Keratinocyte (primary cell): ENCODE measurements at regions not wholly inside any gene's neighbourhood (a gene's known extent, or its start where the extent isn't known, plus 50 kb on each side); places are given as distances from the start of the nearest gene placed in this dataset.

Experiments used
- DNase-seq: peaks from one replicate; pipeline ENCODE4 v3.0.0-alpha.2; 2011; ENCODE audit warnings: low read depth, missing footprints, low spot score
- FAIRE-seq: peaks from 2 replicates; lab custom pipeline; 2011; peaks lifted over from hg19 to GRCh38; lab: Jason Lieb, UNC
- H2AFZ ChIP-seq: 2 replicates; pipeline ENCODE4 v1.6.0; 2012; ENCODE audit warnings: low read length, control low read depth, inconsistent platforms; ENCODE audit not compliant: control insufficient read depth
- H3K27ac ChIP-seq: 2 replicates; pipeline ENCODE4 v1.5.1; 2011; ENCODE audit warnings: low read length; ENCODE audit not compliant: control insufficient read depth, insufficient read depth
- H3K27me3 ChIP-seq: 3 replicates; pipeline ENCODE4 v1.6.0; 2011; ENCODE audit warnings: low read length; ENCODE audit not compliant: control insufficient read depth, insufficient read depth; ENCODE audit errors: extremely low read depth
- H3K36me3 ChIP-seq, 2 experiments: 2 replicates in 1 of 2; 3 replicates in 1 of 2; pipeline ENCODE4 v1.5.1; 2011; ENCODE audit warnings: low read length in 2 of 2, mild to moderate bottlenecking in 1 of 2; ENCODE audit not compliant: control insufficient read depth in 2 of 2, insufficient read depth in 2 of 2; ENCODE audit errors: extremely low read depth in 1 of 2
- H3K4me1 ChIP-seq: 3 replicates; pipeline ENCODE4 v1.5.1; 2011; ENCODE audit warnings: low read length; ENCODE audit not compliant: control insufficient read depth, insufficient read depth; ENCODE audit errors: extremely low read depth
- H3K4me2 ChIP-seq: 3 replicates; pipeline ENCODE4 v1.6.0; 2011; ENCODE audit warnings: low read depth, low read length; ENCODE audit not compliant: control insufficient read depth, insufficient read depth; ENCODE audit errors: extremely low read depth
- H3K4me3 ChIP-seq, 3 experiments: fragments of 200-600 bp in 1 of 3; sonication (generic) in 1 of 3; 2 replicates in 2 of 3; 3 replicates in 1 of 3; pipeline ENCODE4 v1.5.1; 2011 to 2016; ENCODE audit warnings: low read length in 3 of 3, mild to moderate bottlenecking in 3 of 3, control low read depth in 2 of 3, inconsistent platforms in 1 of 3, low read depth in 1 of 3, mixed read lengths in 1 of 3, mixed run types in 1 of 3, moderate library complexity in 1 of 3; ENCODE audit not compliant: control insufficient read depth in 2 of 3, insufficient read depth in 2 of 3; ENCODE audit errors: extremely low read depth in 1 of 3
- H3K79me2 ChIP-seq: 2 replicates; pipeline ENCODE4 v1.6.0; 2012; ENCODE audit warnings: low read length; ENCODE audit not compliant: control insufficient read depth, insufficient read depth
- H3K9ac ChIP-seq: 3 replicates; pipeline ENCODE4 v1.6.0; 2011; ENCODE audit warnings: low read length; ENCODE audit not compliant: control insufficient read depth, insufficient read depth; ENCODE audit errors: extremely low read depth
- H3K9me1 ChIP-seq: 3 replicates; pipeline ENCODE4 v1.6.0; 2011; ENCODE audit warnings: low read length; ENCODE audit not compliant: control insufficient read depth, insufficient read depth; ENCODE audit errors: extremely low read depth
- H3K9me3 ChIP-seq: 2 replicates; pipeline ENCODE4 v1.5.1; 2012; ENCODE audit warnings: low read depth, low read length; ENCODE audit not compliant: control insufficient read depth
- H4K20me1 ChIP-seq: 3 replicates; pipeline ENCODE4 v1.6.0; 2011; ENCODE audit warnings: low read length; ENCODE audit not compliant: control insufficient read depth, insufficient read depth; ENCODE audit errors: extremely low read depth
- EZH2 ChIP-seq: IDR thresholded peaks from one replicate; pipeline ENCODE4 v1.6.1; 2012; ENCODE audit warnings: inconsistent platforms, mild to moderate bottlenecking, low read length, moderate library complexity
- dilution Hi-C: fragments of 300-500 bp; cut with MboI; formaldehyde crosslinking; loops from one replicate; pipeline ENCODE4 v1.7.0; 2020; ENCODE audit warnings: low sequenced_read_pairs; ENCODE audit not compliant: extremely low pct_ligation_motif_present
- TF ChIP-seq, protein P1 (sequence below), 3 experiments: IDR thresholded peaks in 1 of 3; conservative IDR thresholded peaks in 1 of 3; optimal IDR thresholded peaks in 1 of 3; 2 replicates in 2 of 3; 3 replicates in 1 of 3; pipeline versions ENCODE3 to v1.5.1; 2011; ENCODE audit warnings: low read length in 3 of 3, mild to moderate bottlenecking in 3 of 3, moderate library complexity in 2 of 3, control low read depth in 1 of 3, inconsistent platforms in 1 of 3; ENCODE audit not compliant: insufficient read depth in 2 of 3; ENCODE audit errors: extremely low read depth in 1 of 3

DNA sequence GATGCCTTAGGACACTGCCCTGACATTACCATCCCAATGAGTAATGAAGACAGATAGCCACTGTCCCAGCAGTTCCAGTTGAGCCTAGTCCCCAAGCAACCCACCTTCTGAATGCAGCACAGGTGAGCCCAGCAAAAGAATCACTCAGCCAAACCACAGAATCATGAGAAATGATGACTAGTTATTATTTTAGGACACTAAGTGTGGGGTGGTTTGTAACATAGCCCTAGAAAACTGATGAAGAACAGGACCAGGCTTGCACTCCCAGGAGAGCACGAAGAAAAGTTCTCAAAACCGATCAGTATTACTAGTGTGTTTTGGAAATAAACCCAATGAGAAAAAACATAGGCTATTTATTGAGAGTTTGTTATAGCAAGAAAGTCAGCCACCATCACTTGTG is 129.6 kb upstream of the CNTN6 start:
- Histone ChIP-seq H2AFZ (no peak overlapping the region), H3K79me2 (no peaks in the 10 kb centered on the region), H3K9me1 (no peaks in the 10 kb centered on the region), H3K4me2 (no peak overlapping the region), H3K36me3 (no peaks in the 10 kb centered on the region), H3K4me1 (no peaks in the 10 kb centered on the region), H3K4me3 (no peak overlapping the region), H4K20me1 (no peaks in the 10 kb centered on the region), H3K27me3 (no peaks in the 10 kb centered on the region), H3K27ac (no peak overlapping the region), H3K9me3 (no peaks in the 10 kb centered on the region), H3K9ac (no peak overlapping the region)
- dilution Hi-C loops: no loop called here
- TF ChIP-seq, protein P1, sequence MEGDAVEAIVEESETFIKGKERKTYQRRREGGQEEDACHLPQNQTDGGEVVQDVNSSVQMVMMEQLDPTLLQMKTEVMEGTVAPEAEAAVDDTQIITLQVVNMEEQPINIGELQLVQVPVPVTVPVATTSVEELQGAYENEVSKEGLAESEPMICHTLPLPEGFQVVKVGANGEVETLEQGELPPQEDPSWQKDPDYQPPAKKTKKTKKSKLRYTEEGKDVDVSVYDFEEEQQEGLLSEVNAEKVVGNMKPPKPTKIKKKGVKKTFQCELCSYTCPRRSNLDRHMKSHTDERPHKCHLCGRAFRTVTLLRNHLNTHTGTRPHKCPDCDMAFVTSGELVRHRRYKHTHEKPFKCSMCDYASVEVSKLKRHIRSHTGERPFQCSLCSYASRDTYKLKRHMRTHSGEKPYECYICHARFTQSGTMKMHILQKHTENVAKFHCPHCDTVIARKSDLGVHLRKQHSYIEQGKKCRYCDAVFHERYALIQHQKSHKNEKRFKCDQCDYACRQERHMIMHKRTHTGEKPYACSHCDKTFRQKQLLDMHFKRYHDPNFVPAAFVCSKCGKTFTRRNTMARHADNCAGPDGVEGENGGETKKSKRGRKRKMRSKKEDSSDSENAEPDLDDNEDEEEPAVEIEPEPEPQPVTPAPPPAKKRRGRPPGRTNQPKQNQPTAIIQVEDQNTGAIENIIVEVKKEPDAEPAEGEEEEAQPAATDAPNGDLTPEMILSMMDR (optimal IDR thresholded peaks at IDR 0.05 in 1 of 3, IDR thresholded peaks at IDR 0.05 in 1 of 3, conservative IDR thresholded peaks at IDR 0.05 in 1 of 3; ENCODE audit: extremely low read depth in 1 of 3, insufficient read depth in 2 of 3, low read length in 3 of 3): no peak
- TF ChIP-seq EZH2: no peak
- no peak for FAIRE-seq
- DNase-seq: no peak

DNA sequence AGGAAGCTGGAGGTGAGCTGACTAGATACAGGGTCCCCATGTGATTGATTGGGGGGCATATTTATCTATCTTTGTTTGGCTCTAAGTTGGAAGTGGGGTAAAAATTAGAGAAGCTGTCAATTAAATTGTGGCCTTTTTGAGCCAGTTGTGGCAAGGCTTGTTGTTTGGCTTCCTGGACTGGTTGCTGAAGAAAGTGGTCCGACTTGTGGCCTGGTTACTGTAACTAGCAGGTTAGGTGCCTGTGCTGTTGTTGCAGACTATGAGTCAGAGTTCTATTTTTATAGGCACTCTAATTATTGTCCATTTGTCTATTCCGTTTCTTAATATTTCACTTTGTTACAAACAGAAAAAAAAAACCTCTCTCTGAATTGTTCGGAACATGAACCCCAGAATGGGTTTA is 129.1 kb upstream of the CNTN6 start:
- no peak overlapping the region for H3K9ac ChIP-seq
- H3K4me2 ChIP-seq: no peak overlapping the region
- FAIRE-seq (no peak), DNase-seq (no peak)
- no peak overlapping the region for H3K27ac ChIP-seq
- H3K4me3 ChIP-seq: no peak overlapping the region
- no peaks in the 10 kb centered on the region for H3K9me3 ChIP-seq
- no peaks in the 10 kb centered on the region for H3K27me3 ChIP-seq
- H3K36me3 ChIP-seq: no peaks in the 10 kb centered on the region
- no peaks in the 10 kb centered on the region for H4K20me1 ChIP-seq
- H3K9me1 ChIP-seq: no peaks in the 10 kb centered on the region
- TF ChIP-seq, protein P1 (optimal IDR thresholded peaks at IDR 0.05 in 1 of 3, IDR thresholded peaks at IDR 0.05 in 1 of 3, conservative IDR thresholded peaks at IDR 0.05 in 1 of 3; ENCODE audit: extremely low read depth in 1 of 3, insufficient read depth in 2 of 3, low read length in 3 of 3): no peak
- TF ChIP-seq EZH2: no peak
- dilution Hi-C loops: no loop called here
- no peaks in the 10 kb centered on the region for H3K79me2 ChIP-seq
- H3K4me1 ChIP-seq: no peaks in the 10 kb centered on the region
- no peak overlapping the region for H2AFZ ChIP-seq
